ENCODE measurements at regions not wholly inside any gene's neighbourhood (a gene's known extent, or its start where the extent isn't known, plus 50 kb on each side); places are given as distances from the start of the nearest gene placed in this dataset.
"Not testable (repeated sequence)": the region's sequence is repeated elsewhere in the genome, so short reads cannot be mapped to it uniquely, and the experiment has no call there.

- DNase-seq (ENCODE audit: low read depth, low spot score), result no peak
- H3K27ac ChIP-seq, result no peak overlapping the region
Measured at GRCh38 chr3:72630327-72630968, 217.8 kb downstream of the SHQ1 start.

GRCh38 chr3:72629191-72629631, 219.0 kb downstream of the SHQ1 start:
- peak overlapping the region; percentile 83 for H3K27ac ChIP-seq
- DNase-seq (ENCODE audit: low read depth, low spot score), result peak; percentile 20

GRCh38 chr3:72628065-72628464, 220.2 kb downstream of the SHQ1 start:
- H3K27ac ChIP-seq, result peak overlapping the region; percentile 83
- peak; percentile 95 for DNase-seq (ENCODE audit: low read depth, low spot score)

- H3K27ac ChIP-seq, result peak overlapping the region; percentile 83
- no peak for DNase-seq (ENCODE audit: low read depth, low spot score)
Measured at GRCh38 chr3:72627271-72627670, 221.0 kb downstream of the SHQ1 start.

- peak overlapping the region; percentile 83 for H3K27ac ChIP-seq
Measured at GRCh38 chr3:72625602-72626337, 222.5 kb downstream of the SHQ1 start.

GRCh38 chr3:72624656-72625055, 223.6 kb downstream of the SHQ1 start:
- peak overlapping the region; percentile 83 for H3K27ac ChIP-seq
- DNase-seq (ENCODE audit: low read depth, low spot score), result no peak

More at GRCh38 chr3:72625602-72626337, 222.5 kb downstream of the SHQ1 start:
- DNase-seq (ENCODE audit: low read depth, low spot score), result peak; percentile 97

GRCh38 chr3:72618739-72619138, 229.5 kb downstream of the SHQ1 start:
- H3K27ac ChIP-seq, result no peak overlapping the region
- DNase-seq (ENCODE audit: low read depth, low spot score), result no peak

GRCh38 chr3:72617424-72618024, 230.7 kb downstream of the SHQ1 start:
- H3K27ac ChIP-seq, result no peak overlapping the region
- DNase-seq (ENCODE audit: low read depth, low spot score), result no peak

GRCh38 chr3:72615776-72616175, 232.5 kb downstream of the SHQ1 start:
- DNase-seq (ENCODE audit: low read depth, low spot score), result no peak
- no peak overlapping the region for H3K27ac ChIP-seq

GRCh38 chr3:72615182-72615581, 233.1 kb downstream of the SHQ1 start:
- no peak overlapping the region for H3K27ac ChIP-seq

GRCh38 chr3:72614394-72615074, 233.7 kb downstream of the SHQ1 start:
- no peak for DNase-seq (ENCODE audit: low read depth, low spot score)
- H3K27ac ChIP-seq, result no peak overlapping the region

More at GRCh38 chr3:72615182-72615581, 233.1 kb downstream of the SHQ1 start:
- no peak for DNase-seq (ENCODE audit: low read depth, low spot score)

- no peak for DNase-seq (ENCODE audit: low read depth, low spot score)
Measured at GRCh38 chr3:72613871-72614270, 234.4 kb downstream of the SHQ1 start.

GRCh38 chr3:72609114-72609513, 239.1 kb downstream of the SHQ1 start:
- not testable (repeated sequence) for H3K27ac ChIP-seq; DNase-seq (ENCODE audit: low read depth, low spot score)

More at GRCh38 chr3:72613871-72614270, 234.4 kb downstream of the SHQ1 start:
- H3K27ac ChIP-seq, result no peak overlapping the region

GRCh38 chr3:72606005-72606800, 242.0 kb downstream of the SHQ1 start:
- DNase-seq (ENCODE audit: low read depth, low spot score), result no peak
- H3K27ac ChIP-seq, result no peak overlapping the region

- DNase-seq (ENCODE audit: low read depth, low spot score), result no peak
Measured at GRCh38 chr3:72604328-72604727, 243.9 kb downstream of the SHQ1 start.

GRCh38 chr3:72601983-72602750, 246.1 kb downstream of the SHQ1 start:
- H3K27ac ChIP-seq, result no peak overlapping the region

More at GRCh38 chr3:72604328-72604727, 243.9 kb downstream of the SHQ1 start:
- no peak overlapping the region for H3K27ac ChIP-seq

GRCh38 chr3:72601060-72601459, 247.2 kb downstream of the SHQ1 start:
- no peak for DNase-seq (ENCODE audit: low read depth, low spot score)
- H3K27ac ChIP-seq, result no peak overlapping the region

More at GRCh38 chr3:72601983-72602750, 246.1 kb downstream of the SHQ1 start:
- no peak for DNase-seq (ENCODE audit: low read depth, low spot score)

GRCh38 chr3:72597756-72598195, 250.5 kb downstream of the SHQ1 start:
- no peak overlapping the region for H3K27ac ChIP-seq
- no peak for DNase-seq (ENCODE audit: low read depth, low spot score)

- no peak overlapping the region for H3K27ac ChIP-seq
Measured at GRCh38 chr3:72597043-72597442, 251.2 kb downstream of the SHQ1 start.

More at GRCh38 chr3:72597043-72597442, 251.2 kb downstream of the SHQ1 start:
- DNase-seq (ENCODE audit: low read depth, low spot score), result no peak
